Sigmoid colon (tissue), 6 donors: ENCODE measurements at regions not wholly inside any gene's neighbourhood (a gene's known extent, or its start where the extent isn't known, plus 50 kb on each side); places are given as distances from the start of the nearest gene placed in this dataset.

Experiments used
- DNase-seq: peaks from one replicate; pipeline ENCODE4 v3.0.0-alpha.2; 2019
- H3K27ac ChIP-seq, 4 donors: fragments of 200-600 bp; sonication (generic); one replicate each; pipeline ENCODE4 v1.5.1; 2016 to 2019; ENCODE audit warnings: mild to moderate bottlenecking in 1 of 4
- H3K27me3 ChIP-seq, 3 donors: fragments of 200-600 bp; sonication (generic); one replicate each; pipeline ENCODE4 v1.5.1; 2019; ENCODE audit warnings: mild to moderate bottlenecking in 1 of 3
- H3K36me3 ChIP-seq, 4 donors: fragments of 200-600 bp; sonication (generic); one replicate each; pipeline ENCODE4 v1.5.1; 2016 to 2019
- H3K4me1 ChIP-seq, 4 donors: fragments of 200-600 bp; sonication (generic); one replicate each; pipeline ENCODE4 v1.5.1; 2017 to 2019
- H3K4me3 ChIP-seq, 4 donors: fragments of 200-600 bp; sonication (generic); one replicate each; pipeline ENCODE4 v1.5.1; 2017 to 2019; ENCODE audit warnings: mild to moderate bottlenecking in 2 of 4, moderate library complexity in 1 of 4
- H3K9me3 ChIP-seq, 4 donors: fragments of 200-600 bp in 3 of 4; sonication (generic) in 3 of 4; one replicate each; pipeline versions ENCODE4 v1.5.1 to v1.6.1; 2013 to 2019
- EP300 ChIP-seq, 4 donors: sonication (generic); formaldehyde crosslinking; IDR thresholded peaks; one replicate each; pipeline ENCODE4 v1.6.1; 2017; ENCODE audit warnings: antibody characterized with exemption in 4 of 4
- POLR2A ChIP-seq, 2 donors: fragments of 450-650 bp; IDR thresholded peaks; one replicate each; pipeline ENCODE4 v1.6.1; 2016; ENCODE audit warnings: antibody characterized with exemption in 2 of 2, mild to moderate bottlenecking in 2 of 2, moderate library complexity in 2 of 2
- POLR2AphosphoS5 ChIP-seq, 4 donors: sonication (generic); formaldehyde crosslinking; IDR thresholded peaks; one replicate each; pipeline ENCODE4 v1.6.1; 2017; ENCODE audit warnings: antibody characterized with exemption in 4 of 4
- WGBS, 2 donors: extraction: QIAGEN DNeasy Blood & Tissue Kit; methylation state at CpG; one replicate each; pipeline ENCODE4 v1.1.7; 2013; 5-methylcytosine and 5-hydroxymethylcytosine counted together
- intact Hi-C: fragments of 100-400 bp; cut with DNase I; formaldehyde crosslinking; loops from one replicate; pipeline ENCODE4 v1.15.1; 2023
- TF ChIP-seq, protein P1 (sequence below), 4 experiments: fragments of 450-650 bp in 3 of 4; fragments of 200-600 bp in 1 of 4; IDR thresholded peaks; one replicate each; pipeline ENCODE4 v1.5.1; 2016 to 2019; ENCODE audit warnings: antibody characterized with exemption in 4 of 4, mild to moderate bottlenecking in 3 of 4, moderate library complexity in 2 of 4
- donor health status: healthy with polysubstance abuse.
- donor health status: healthy.

DNA sequence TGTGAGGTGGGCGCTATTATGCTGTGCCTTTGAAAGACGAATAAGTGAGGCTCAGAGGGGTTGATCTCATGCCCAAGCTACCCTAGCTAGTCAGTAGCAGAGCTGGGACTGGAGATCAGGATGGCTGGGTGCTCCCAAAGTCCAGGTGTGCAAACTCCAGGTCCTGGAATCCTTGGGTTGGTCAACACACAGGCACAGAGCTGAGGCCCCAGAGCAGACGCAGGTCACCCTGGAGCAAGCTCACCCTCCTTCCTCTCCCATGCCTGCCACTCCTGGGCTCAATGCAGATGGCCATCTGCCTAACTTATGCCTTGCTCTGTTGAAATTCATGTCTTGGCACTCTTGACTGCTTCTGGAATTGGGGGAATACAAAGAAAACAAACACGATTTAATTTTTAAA, 587.2 kb downstream of the PTPRU start:
- Histone ChIP-seq H3K9me3 (peaks cover 0 to 7% (median 0%) of the 10 kb centered on the region in 4 donors), H3K4me1 (no peaks in the 10 kb centered on the region), H3K27me3 (peaks cover 0 to 50% (median 8%) of the 10 kb centered on the region in 3 donors), H3K27ac (no peak overlapping the region), H3K4me3 (no peak overlapping the region), H3K36me3 (no peaks in the 10 kb centered on the region)
- intact Hi-C loops = no loop called here
- DNase-seq = no peak
- no peak for TF ChIP-seq POLR2A (IDR thresholded peaks at IDR 0.05)
- TF ChIP-seq POLR2AphosphoS5 (IDR thresholded peaks at IDR 0.05) = no peak
- TF ChIP-seq EP300 (IDR thresholded peaks at IDR 0.05) = no peak
- TF ChIP-seq, protein P1, sequence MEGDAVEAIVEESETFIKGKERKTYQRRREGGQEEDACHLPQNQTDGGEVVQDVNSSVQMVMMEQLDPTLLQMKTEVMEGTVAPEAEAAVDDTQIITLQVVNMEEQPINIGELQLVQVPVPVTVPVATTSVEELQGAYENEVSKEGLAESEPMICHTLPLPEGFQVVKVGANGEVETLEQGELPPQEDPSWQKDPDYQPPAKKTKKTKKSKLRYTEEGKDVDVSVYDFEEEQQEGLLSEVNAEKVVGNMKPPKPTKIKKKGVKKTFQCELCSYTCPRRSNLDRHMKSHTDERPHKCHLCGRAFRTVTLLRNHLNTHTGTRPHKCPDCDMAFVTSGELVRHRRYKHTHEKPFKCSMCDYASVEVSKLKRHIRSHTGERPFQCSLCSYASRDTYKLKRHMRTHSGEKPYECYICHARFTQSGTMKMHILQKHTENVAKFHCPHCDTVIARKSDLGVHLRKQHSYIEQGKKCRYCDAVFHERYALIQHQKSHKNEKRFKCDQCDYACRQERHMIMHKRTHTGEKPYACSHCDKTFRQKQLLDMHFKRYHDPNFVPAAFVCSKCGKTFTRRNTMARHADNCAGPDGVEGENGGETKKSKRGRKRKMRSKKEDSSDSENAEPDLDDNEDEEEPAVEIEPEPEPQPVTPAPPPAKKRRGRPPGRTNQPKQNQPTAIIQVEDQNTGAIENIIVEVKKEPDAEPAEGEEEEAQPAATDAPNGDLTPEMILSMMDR (IDR thresholded peaks at IDR 0.05) = no peak
- WGBS, 2 donors = 86 to 87% methylated on average over 4 of the region's 4 CpGs

DNA sequence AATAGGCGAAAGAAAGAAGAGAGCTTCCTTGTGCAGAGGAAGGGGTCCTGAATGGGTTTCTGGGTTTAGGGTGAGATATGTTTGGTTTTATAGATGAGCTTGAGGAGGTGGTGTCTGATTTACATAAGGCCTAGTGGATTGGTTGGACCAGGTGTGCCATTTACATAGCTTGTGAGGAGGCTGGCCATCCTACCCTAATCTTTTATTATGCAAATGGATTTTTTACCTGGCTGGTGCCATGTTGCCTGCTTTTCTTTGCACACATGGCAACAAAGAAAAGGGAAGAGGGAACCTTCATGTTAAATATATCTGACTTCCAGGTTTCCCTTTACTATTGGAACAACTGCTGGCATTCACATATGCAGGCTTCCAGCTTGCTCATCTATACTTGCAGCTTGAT, 585.3 kb downstream of the PTPRU start:
- no peaks in the 10 kb centered on the region for H3K36me3 ChIP-seq
- no peak for DNase-seq

DNA sequence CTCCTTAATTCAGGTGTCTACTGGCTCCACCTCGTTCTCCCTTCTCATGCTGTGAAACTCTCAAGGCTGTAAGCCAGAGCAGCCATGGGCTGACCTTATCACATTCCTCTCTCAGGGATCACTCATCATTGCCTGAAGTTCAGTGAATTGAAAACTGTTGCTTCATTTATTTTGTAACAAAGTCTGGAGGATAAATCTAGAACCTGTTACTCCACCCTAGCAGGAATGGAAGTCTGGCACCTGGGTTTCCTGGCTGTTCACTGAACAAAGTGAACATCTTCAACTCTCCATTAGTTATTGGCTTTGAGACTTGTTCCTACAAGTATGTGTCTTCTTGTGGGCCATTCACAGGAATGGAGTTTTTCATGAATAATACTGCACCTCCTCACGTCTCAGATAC, 584.1 kb downstream of the PTPRU start:
- no peak overlapping the region for H3K27ac ChIP-seq
- intact Hi-C loops = no loop called here
- H3K4me1 ChIP-seq = no peaks in the 10 kb centered on the region
- H3K36me3 ChIP-seq = no peaks in the 10 kb centered on the region
- DNase-seq = no peak
- peaks cover 0 to 28% (median 0%) of the 10 kb centered on the region in 3 donors for H3K27me3 ChIP-seq
- no peak overlapping the region for H3K4me3 ChIP-seq
- TF ChIP-seq, protein P1 (IDR thresholded peaks at IDR 0.05) = no peak
- TF ChIP-seq POLR2A (IDR thresholded peaks at IDR 0.05) (no peak), POLR2AphosphoS5 (IDR thresholded peaks at IDR 0.05) (no peak)
- 61 to 75% methylated on average over 2 of the region's 2 CpGs for WGBS, 2 donors
- peaks cover 0 to 8% (median 0%) of the 10 kb centered on the region in 4 donors for H3K9me3 ChIP-seq

More for the DNA sequence above, 585.3 kb downstream of the PTPRU start:
- WGBS, 2 donors = 90 to 97% methylated on average over 1 of the region's 1 CpG
- Histone ChIP-seq H3K27me3 (peaks cover 0 to 31% (median 0%) of the 10 kb centered on the region in 3 donors), H3K9me3 (peaks cover 0 to 8% (median 0%) of the 10 kb centered on the region in 4 donors), H3K4me3 (no peak overlapping the region), H3K4me1 (no peaks in the 10 kb centered on the region), H3K27ac (no peak overlapping the region)
- TF ChIP-seq, protein P1 (IDR thresholded peaks at IDR 0.05) = no peak
- no peak for TF ChIP-seq POLR2A (IDR thresholded peaks at IDR 0.05)
- TF ChIP-seq EP300 (IDR thresholded peaks at IDR 0.05) = no peak
- TF ChIP-seq POLR2AphosphoS5 (IDR thresholded peaks at IDR 0.05) = no peak
- intact Hi-C loops = no loop called here

DNA sequence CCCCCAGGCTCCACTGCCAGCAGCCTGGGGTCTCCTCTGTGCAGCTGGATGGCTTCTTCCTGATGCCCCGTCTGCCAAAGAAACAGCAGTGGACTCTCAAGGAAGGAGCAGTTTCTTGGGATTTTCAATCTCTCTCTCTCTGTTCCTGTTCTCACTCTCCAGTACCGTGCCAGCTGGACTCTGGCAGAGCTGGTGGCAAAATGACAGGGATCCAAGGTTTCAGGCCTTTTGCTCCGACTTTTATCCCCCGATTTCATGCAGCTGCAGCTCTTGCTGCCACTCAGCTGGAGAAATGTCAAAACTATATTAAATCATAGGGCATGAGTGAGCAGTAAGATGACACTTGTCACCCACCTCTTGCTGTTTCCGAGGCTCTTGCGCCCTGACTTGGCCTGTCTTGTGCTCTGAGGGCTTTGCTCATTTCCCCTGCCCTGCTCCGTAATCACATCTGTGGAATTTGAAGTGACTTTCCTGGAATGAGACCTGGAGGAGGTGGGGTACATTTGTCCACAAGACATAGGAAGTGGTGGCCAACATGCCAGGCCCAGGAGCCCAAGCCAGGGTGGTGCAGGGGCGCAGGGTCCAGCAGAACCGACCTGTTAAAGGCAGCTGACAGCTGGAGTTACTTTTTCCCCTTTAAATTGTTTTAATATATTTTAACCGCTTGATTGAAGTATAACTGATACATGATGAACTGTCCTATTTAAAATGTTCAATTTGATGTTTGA, 576.2 kb downstream of the PTPRU start:
- intact Hi-C loops = no loop called here
- Histone ChIP-seq H3K27me3 (no peaks in the 10 kb centered on the region), H3K4me1 (no peaks in the 10 kb centered on the region), H3K27ac (no peak overlapping the region), H3K4me3 (no peak overlapping the region), H3K9me3 (no peaks in the 10 kb centered on the region), H3K36me3 (no peaks in the 10 kb centered on the region)
- DNase-seq = no peak
- 59 to 70% methylated on average over 10 of the region's 10 CpGs for WGBS, 2 donors
- TF ChIP-seq, protein P1 (IDR thresholded peaks at IDR 0.05) = no peak
- TF ChIP-seq EP300 (IDR thresholded peaks at IDR 0.05) = no peak
- TF ChIP-seq POLR2AphosphoS5 (IDR thresholded peaks at IDR 0.05) = no peak
